MM.1S (cell line): ENCODE measurements at regions not wholly inside any gene's neighbourhood (a gene's known extent, or its start where the extent isn't known, plus 50 kb on each side); places are given as distances from the start of the nearest gene placed in this dataset.
"Not testable (repeated sequence)": the region's sequence is repeated elsewhere in the genome, so short reads cannot be mapped to it uniquely, and the experiment has no call there.

Experiments
- EZH2phosphoT487 ChIP-seq: fragments of 300-600 bp; sonication (generic); IDR thresholded peaks from 2 replicates; pipeline ENCODE4 v1.6.1; 2018; ENCODE audit warnings: antibody characterized with exemption, low read length
- TF ChIP-seq, protein P1 (sequence below): fragments of 300-600 bp; sonication (generic); IDR thresholded peaks from 2 replicates; pipeline ENCODE4 v1.5.1; 2016; ENCODE audit warnings: antibody characterized with exemption, low read length, mixed read lengths

DNA sequence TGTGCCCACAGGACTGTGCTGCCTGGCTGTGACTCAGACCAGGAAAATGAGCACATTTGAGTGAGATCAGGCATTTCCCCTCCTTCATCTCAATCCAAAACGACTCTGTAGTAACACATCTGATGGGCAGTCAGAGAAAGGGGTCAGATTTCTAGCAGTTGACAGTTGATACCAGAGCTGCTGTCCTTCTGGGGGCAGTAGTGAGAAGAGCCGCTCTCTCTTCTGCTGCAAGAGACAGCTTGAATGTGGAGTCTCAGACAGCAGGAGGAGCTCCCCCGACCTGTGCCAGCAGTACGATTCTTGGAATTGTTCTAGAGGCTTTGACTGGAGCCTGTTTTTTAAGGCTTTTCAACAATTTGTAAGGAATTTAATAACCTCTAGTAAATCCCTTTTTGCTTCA is 1413.7 kb downstream of the RPIA start:
- TF ChIP-seq, protein P1, sequence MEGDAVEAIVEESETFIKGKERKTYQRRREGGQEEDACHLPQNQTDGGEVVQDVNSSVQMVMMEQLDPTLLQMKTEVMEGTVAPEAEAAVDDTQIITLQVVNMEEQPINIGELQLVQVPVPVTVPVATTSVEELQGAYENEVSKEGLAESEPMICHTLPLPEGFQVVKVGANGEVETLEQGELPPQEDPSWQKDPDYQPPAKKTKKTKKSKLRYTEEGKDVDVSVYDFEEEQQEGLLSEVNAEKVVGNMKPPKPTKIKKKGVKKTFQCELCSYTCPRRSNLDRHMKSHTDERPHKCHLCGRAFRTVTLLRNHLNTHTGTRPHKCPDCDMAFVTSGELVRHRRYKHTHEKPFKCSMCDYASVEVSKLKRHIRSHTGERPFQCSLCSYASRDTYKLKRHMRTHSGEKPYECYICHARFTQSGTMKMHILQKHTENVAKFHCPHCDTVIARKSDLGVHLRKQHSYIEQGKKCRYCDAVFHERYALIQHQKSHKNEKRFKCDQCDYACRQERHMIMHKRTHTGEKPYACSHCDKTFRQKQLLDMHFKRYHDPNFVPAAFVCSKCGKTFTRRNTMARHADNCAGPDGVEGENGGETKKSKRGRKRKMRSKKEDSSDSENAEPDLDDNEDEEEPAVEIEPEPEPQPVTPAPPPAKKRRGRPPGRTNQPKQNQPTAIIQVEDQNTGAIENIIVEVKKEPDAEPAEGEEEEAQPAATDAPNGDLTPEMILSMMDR, result not testable (repeated sequence)
- TF ChIP-seq EZH2phosphoT487, result not testable (repeated sequence)
